CD4-positive, alpha-beta memory T cell (primary cell): ENCODE measurements at regions not wholly inside any gene's neighbourhood (a gene's known extent, or its start where the extent isn't known, plus 50 kb on each side); places are given as distances from the start of the nearest gene placed in this dataset.

Source experiments
- CTCF ChIA-PET: fragments of 350-600 bp; sonication (Branson Sonifier 250); formaldehyde crosslinking; loops from one replicate; lab custom pipeline; 2021; ENCODE audit warnings: inconsistent platforms; ENCODE audit not compliant: partially characterized antibody; lab: Charles Lee
- POLR2A ChIA-PET: fragments of 350-600 bp; sonication (Branson Sonifier 250); formaldehyde crosslinking; loops from one replicate; lab custom pipeline; 2021; ENCODE audit not compliant: partially characterized antibody; lab: Charles Lee
- DNase-seq, 5 donors: peaks; one replicate each; pipeline versions ENCODE4 v3.0.0 to v3.0.0-alpha.2; 2020 to 2022; ENCODE audit warnings: mixed read lengths in 1 of 5
- H3K27ac ChIP-seq: one replicate; pipeline ENCODE4 v1.7.0; 2013; ENCODE audit warnings: low read depth, low read length
- H3K27me3 ChIP-seq: 2 replicates; pipeline ENCODE4 v1.7.0; 2013; ENCODE audit warnings: mild to moderate bottlenecking, low read length, moderate library complexity; ENCODE audit not compliant: insufficient read depth
- H3K36me3 ChIP-seq: 2 replicates; pipeline ENCODE4 v1.7.0; 2013; ENCODE audit warnings: mild to moderate bottlenecking, low read length, moderate library complexity; ENCODE audit not compliant: insufficient read depth
- H3K4me1 ChIP-seq: 2 replicates; pipeline ENCODE4 v1.7.0; 2013; ENCODE audit warnings: mild to moderate bottlenecking, low read length, moderate library complexity; ENCODE audit not compliant: insufficient read depth
- H3K4me3 ChIP-seq, 2 donors: one replicate each; pipeline ENCODE4 v1.7.0; 2013; ENCODE audit warnings: low read length in 2 of 2, mild to moderate bottlenecking in 1 of 2
- H3K9me3 ChIP-seq, 2 donors: one replicate each; pipeline ENCODE4 v1.7.0; 2013; ENCODE audit warnings: low read length in 2 of 2, control low read depth in 1 of 2; ENCODE audit not compliant: control insufficient read depth in 1 of 2
- H3K27ac Mint-ChIP-seq, 7 donors: one replicate each; pipeline ENCODE4 v1.8.0; 2020 to 2021; ENCODE audit warnings: mixed read lengths in 7 of 7, mild to moderate bottlenecking in 6 of 7, inconsistent platforms in 3 of 7, moderate library complexity in 3 of 7
- H3K27me3 Mint-ChIP-seq, 2 donors: one replicate each; pipeline ENCODE4 v1.8.0; 2020 to 2021; ENCODE audit warnings: mixed read lengths in 2 of 2
- H3K36me3 Mint-ChIP-seq, 2 donors: one replicate each; pipeline ENCODE4 v1.8.0; 2020 to 2021; ENCODE audit warnings: mixed read lengths in 2 of 2, inconsistent platforms in 1 of 2, mild to moderate bottlenecking in 1 of 2
- H3K4me1 Mint-ChIP-seq, 4 donors: one replicate each; pipeline ENCODE4 v1.8.0; 2020 to 2021; ENCODE audit warnings: mixed read lengths in 4 of 4, mild to moderate bottlenecking in 1 of 4
- H3K4me3 Mint-ChIP-seq, 8 donors: one replicate each; pipeline ENCODE4 v1.8.0; 2020 to 2021; ENCODE audit warnings: mixed read lengths in 8 of 8, mild to moderate bottlenecking in 7 of 8, moderate library complexity in 6 of 8, inconsistent platforms in 3 of 8
- H3K9me3 Mint-ChIP-seq, 8 donors: one replicate each; pipeline ENCODE4 v1.8.0; 2020 to 2021; ENCODE audit warnings: mixed read lengths in 8 of 8, mild to moderate bottlenecking in 5 of 8, inconsistent platforms in 3 of 8, moderate library complexity in 1 of 8
- intact Hi-C: fragments of 100-400 bp; cut with micrococcal nuclease; formaldehyde crosslinking; loops from one replicate; pipeline ENCODE4 v1.15.1; 2023

DNA sequence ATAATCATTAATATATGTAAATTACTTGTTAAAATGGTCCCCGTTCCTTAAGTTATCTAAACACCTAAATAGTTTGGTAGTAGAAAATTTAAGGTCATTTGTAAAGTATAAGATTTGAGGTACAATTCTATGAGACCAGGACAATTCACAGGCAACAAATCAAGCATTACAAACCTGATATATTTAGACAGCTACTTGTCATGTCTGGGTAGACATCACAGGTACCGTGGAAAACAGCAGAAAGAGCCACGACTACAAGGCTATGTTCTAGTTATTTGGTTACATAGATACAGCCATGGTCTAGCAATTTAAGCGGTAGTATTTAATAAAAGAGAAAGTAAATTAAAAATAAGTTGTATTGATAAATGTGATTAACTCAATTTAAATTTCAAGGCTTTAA, 393.1 kb upstream of the ID4 start:
- ChIA-PET POLR2A (no interaction called here), CTCF (no interaction called here)
- no peak overlapping the region for H3K4me3 Mint-ChIP-seq
- H3K36me3 Mint-ChIP-seq = no peaks in the 10 kb centered on the region
- no peaks in the 10 kb centered on the region for H3K9me3 ChIP-seq
- H3K9me3 Mint-ChIP-seq = peaks cover 0 to 15% (median 1%) of the 10 kb centered on the region in 8 donors
- no peaks in the 10 kb centered on the region for H3K27me3 ChIP-seq
- H3K4me1 ChIP-seq = no peaks in the 10 kb centered on the region
- H3K27ac Mint-ChIP-seq = no peak overlapping the region
- H3K27ac ChIP-seq = no peak overlapping the region
- no peak overlapping the region for H3K4me3 ChIP-seq
- H3K4me1 Mint-ChIP-seq = no peaks in the 10 kb centered on the region
- H3K27me3 Mint-ChIP-seq = no peaks in the 10 kb centered on the region
- no peaks in the 10 kb centered on the region for H3K36me3 ChIP-seq
- no peak for DNase-seq
- intact Hi-C loops = no loop called here

DNA sequence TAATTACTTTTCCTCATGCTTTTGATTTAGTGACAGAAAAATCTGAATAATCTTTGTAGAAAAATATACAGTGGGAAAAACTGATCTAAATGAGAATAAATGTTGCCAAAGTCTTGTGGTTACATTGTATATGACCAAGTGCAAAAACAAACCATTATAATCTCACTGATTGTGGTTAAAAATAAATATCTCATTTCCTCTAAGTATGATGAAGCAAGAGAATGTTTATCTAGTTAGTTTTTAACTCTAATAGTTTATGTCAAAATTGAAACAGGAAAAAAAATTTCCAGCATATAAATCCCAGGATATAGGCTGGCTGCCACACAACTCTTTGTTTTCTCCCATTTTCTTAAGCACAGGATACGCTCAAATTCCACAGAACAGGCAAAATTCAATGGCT, 392.7 kb upstream of the ID4 start:
- H3K27me3 ChIP-seq = no peaks in the 10 kb centered on the region
- H3K4me1 ChIP-seq = no peaks in the 10 kb centered on the region
- H3K27ac ChIP-seq = no peak overlapping the region
- no peaks in the 10 kb centered on the region for H3K9me3 ChIP-seq
- Mint-ChIP-seq H3K27ac (no peak overlapping the region), H3K27me3 (no peaks in the 10 kb centered on the region), H3K4me1 (no peaks in the 10 kb centered on the region), H3K4me3 (no peak overlapping the region), H3K9me3 (peaks cover 0 to 15% (median 1%) of the 10 kb centered on the region in 8 donors), H3K36me3 (no peaks in the 10 kb centered on the region)
- H3K36me3 ChIP-seq = no peaks in the 10 kb centered on the region
- ChIA-PET CTCF (no interaction called here), POLR2A (no interaction called here)
- intact Hi-C loops = no loop called here
- no peak overlapping the region for H3K4me3 ChIP-seq
- DNase-seq = no peak

DNA sequence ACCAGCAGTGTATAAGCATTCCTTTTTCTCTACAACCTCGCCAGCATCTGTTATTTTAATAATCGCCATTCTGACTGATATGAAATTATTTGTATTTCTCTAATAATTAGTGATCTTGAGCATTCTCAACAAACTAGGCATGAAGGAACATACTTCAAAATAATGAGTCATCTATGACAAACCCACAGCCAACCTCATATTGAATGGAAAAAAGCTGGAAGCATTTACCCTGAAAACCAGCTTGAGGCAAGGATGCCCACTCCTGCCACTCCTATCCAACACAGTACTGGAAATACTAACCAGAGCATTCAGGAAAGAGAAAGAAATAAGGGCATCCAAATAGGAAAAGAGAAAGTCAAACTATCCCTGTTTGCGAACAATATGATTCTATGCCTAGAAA, 390.6 kb upstream of the ID4 start:
- H3K27ac Mint-ChIP-seq = no peak overlapping the region
- H3K4me3 ChIP-seq = no peak overlapping the region
- no peak for DNase-seq
- intact Hi-C loops = no loop called here
- no peaks in the 10 kb centered on the region for H3K36me3 ChIP-seq
- no peaks in the 10 kb centered on the region for H3K4me1 Mint-ChIP-seq
- H3K9me3 Mint-ChIP-seq = peaks cover 0 to 15% (median 1%) of the 10 kb centered on the region in 8 donors
- ChIA-PET CTCF (no interaction called here), POLR2A (no interaction called here)
- no peaks in the 10 kb centered on the region for H3K27me3 ChIP-seq
- H3K4me3 Mint-ChIP-seq = no peak overlapping the region
- no peaks in the 10 kb centered on the region for H3K27me3 Mint-ChIP-seq
- no peaks in the 10 kb centered on the region for H3K9me3 ChIP-seq
- H3K36me3 Mint-ChIP-seq = no peaks in the 10 kb centered on the region
- no peak overlapping the region for H3K27ac ChIP-seq
- H3K4me1 ChIP-seq = no peaks in the 10 kb centered on the region

DNA sequence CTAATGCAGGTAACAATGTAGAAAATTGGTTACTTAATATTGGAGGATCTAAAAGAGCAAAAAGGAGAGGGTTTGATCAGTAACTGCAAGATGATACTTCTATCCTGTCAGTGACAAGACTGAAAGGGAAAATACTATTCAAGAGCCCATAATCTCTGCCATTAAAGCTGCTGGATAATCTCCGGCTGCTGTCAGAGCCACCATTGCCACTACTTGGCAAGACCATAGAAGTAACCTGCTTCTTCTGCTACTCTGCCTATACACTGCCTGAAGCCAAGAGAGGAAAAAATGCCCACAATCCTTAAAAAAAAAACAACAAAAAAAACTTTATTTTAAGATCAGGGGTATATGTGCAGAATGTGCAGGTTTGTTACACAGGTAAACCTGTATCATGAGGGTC, 386.5 kb upstream of the ID4 start:
- Mint-ChIP-seq H3K27ac (no peak overlapping the region), H3K4me3 (no peak overlapping the region), H3K27me3 (no peaks in the 10 kb centered on the region), H3K4me1 (no peaks in the 10 kb centered on the region), H3K36me3 (no peaks in the 10 kb centered on the region), H3K9me3 (peaks cover 0 to 5% (median 1%) of the 10 kb centered on the region in 8 donors)
- no peak overlapping the region for H3K4me3 ChIP-seq
- no peaks in the 10 kb centered on the region for H3K36me3 ChIP-seq
- H3K9me3 ChIP-seq = no peaks in the 10 kb centered on the region
- CTCF ChIA-PET = no interaction called here
- H3K4me1 ChIP-seq = no peaks in the 10 kb centered on the region
- H3K27me3 ChIP-seq = no peaks in the 10 kb centered on the region
- DNase-seq = no peak
- POLR2A ChIA-PET = no interaction called here
- no peak overlapping the region for H3K27ac ChIP-seq
- intact Hi-C loops = no loop called here

DNA sequence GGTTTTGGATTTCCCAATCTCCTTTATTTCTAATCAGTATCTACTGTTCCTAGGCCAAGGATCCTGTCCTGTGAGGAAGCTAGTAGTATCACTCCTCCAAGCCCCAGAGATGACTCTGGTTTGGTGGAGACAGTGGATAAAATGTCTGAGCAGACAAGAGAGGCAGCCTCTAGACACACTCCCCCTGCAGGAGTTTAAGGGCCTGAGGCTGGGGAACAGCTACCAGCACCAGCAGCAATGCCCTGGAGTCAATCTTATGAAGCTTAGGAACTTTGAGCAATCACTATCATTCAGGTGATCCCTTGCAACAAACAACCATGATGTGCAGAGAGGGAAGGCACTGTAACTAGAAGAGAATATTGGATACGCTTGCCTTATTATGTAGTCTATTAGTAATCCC, 384.7 kb upstream of the ID4 start:
- H3K9me3 Mint-ChIP-seq = peaks cover 0 to 2% (median 0%) of the 10 kb centered on the region in 8 donors
- no peaks in the 10 kb centered on the region for H3K36me3 ChIP-seq
- H3K4me3 Mint-ChIP-seq = no peak overlapping the region
- no peaks in the 10 kb centered on the region for H3K27me3 ChIP-seq
- no peaks in the 10 kb centered on the region for H3K9me3 ChIP-seq
- H3K4me1 ChIP-seq = no peaks in the 10 kb centered on the region
- POLR2A ChIA-PET = no interaction called here
- H3K27me3 Mint-ChIP-seq = no peaks in the 10 kb centered on the region
- H3K27ac Mint-ChIP-seq = no peak overlapping the region
- H3K27ac ChIP-seq = no peak overlapping the region
- no peak overlapping the region for H3K4me3 ChIP-seq
- H3K4me1 Mint-ChIP-seq = no peaks in the 10 kb centered on the region
- no peaks in the 10 kb centered on the region for H3K36me3 Mint-ChIP-seq
- intact Hi-C loops = no loop called here
- DNase-seq = no peak
- CTCF ChIA-PET = no interaction called here

DNA sequence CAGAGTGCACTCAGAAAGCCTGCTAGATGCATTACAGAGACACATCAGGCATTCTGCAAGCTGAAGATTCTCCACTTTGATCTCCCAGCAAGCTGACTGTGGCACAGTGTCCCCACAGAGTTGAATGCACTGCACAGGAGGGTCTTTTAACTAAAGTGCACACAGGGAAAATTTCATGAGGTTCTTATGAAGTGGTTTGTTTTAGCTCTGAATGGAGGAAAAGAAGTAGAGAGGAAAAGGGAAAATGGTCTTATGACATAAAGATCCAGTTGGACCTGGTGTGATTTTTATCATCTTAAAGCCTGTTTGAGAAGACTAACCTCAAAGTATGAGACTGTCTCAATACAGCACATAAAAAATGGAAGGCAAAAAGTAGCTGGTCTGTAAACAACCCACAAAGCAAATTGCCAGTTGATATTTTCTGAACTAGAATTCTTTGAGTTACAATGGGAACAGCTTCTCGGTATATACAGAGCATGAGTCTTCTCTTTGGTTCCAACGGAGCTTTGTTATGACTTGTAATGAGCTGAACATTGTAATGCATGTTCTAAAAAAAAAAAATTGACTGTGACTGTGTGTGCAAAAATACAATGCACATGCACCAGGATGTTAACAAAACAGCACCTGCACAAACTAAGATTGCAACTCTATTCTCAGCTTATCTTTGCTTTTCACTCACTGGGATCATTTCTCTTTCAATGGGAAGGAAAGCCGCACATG, 383.0 kb upstream of the ID4 start:
- H3K9me3 ChIP-seq = no peaks in the 10 kb centered on the region
- no peak overlapping the region for H3K27ac Mint-ChIP-seq
- H3K9me3 Mint-ChIP-seq = peaks cover 0 to 5% (median 0%) of the 10 kb centered on the region in 8 donors
- no peak overlapping the region for H3K4me3 Mint-ChIP-seq
- no peak for DNase-seq
- H3K4me1 ChIP-seq = no peaks in the 10 kb centered on the region
- intact Hi-C loops = no loop called here
- no peaks in the 10 kb centered on the region for H3K27me3 ChIP-seq
- no peak overlapping the region for H3K27ac ChIP-seq
- no peaks in the 10 kb centered on the region for H3K36me3 Mint-ChIP-seq
- no peaks in the 10 kb centered on the region for H3K27me3 Mint-ChIP-seq
- POLR2A ChIA-PET = no interaction called here
- no peaks in the 10 kb centered on the region for H3K4me1 Mint-ChIP-seq
- no peak overlapping the region for H3K4me3 ChIP-seq
- CTCF ChIA-PET = no interaction called here
- H3K36me3 ChIP-seq = no peaks in the 10 kb centered on the region

DNA sequence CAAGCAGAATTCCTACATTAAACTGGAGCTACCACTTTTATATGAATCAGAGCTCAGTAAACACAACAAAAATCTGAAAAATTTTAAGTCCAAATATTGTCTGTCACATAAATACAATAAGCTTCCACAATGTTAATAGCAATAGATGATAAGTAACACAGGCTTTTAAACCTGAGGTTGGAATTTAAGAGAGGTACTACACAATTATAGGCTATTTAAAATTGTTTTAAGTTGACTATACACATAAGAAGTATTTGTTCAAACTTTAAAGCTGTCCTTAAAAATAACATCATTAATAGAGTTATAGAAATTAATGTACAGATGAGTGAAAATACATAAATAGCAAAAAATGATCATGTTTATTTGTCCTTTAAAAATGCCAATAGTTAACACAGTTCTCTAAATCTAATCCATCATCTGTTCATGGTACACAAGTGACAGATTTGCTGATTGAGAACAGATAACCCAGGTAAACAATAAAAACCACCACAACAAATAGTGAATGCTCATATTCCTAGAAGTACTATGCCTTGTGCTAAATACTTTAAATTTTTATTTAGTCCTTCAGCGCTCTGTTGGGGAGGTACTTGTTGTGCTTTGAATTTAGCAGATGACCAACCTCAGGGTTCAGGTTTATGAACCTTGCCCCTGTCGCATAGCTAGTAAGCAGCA, 382.3 kb upstream of the ID4 start:
- H3K27me3 Mint-ChIP-seq = no peaks in the 10 kb centered on the region
- H3K9me3 Mint-ChIP-seq = peaks cover 0 to 5% (median 0%) of the 10 kb centered on the region in 8 donors
- ChIA-PET CTCF (no interaction called here), POLR2A (no interaction called here)
- H3K36me3 Mint-ChIP-seq = no peaks in the 10 kb centered on the region
- no peak overlapping the region for H3K27ac ChIP-seq
- no peak overlapping the region for H3K27ac Mint-ChIP-seq
- H3K27me3 ChIP-seq = no peaks in the 10 kb centered on the region
- no peaks in the 10 kb centered on the region for H3K4me1 ChIP-seq
- no peak overlapping the region for H3K4me3 Mint-ChIP-seq
- H3K4me1 Mint-ChIP-seq = no peaks in the 10 kb centered on the region
- DNase-seq = no peak
- no peaks in the 10 kb centered on the region for H3K9me3 ChIP-seq
- intact Hi-C loops = no loop called here
- no peak overlapping the region for H3K4me3 ChIP-seq
- no peaks in the 10 kb centered on the region for H3K36me3 ChIP-seq
